Right lobe of liver (tissue), 4 donors: ENCODE measurements at regions not wholly inside any gene's neighbourhood (a gene's known extent, or its start where the extent isn't known, plus 50 kb on each side); places are given as distances from the start of the nearest gene placed in this dataset.

Experiments used
- CTCF ChIP-seq, 4 donors: fragments of 200-600 bp in 3 of 4; fragments of 450-650 bp in 1 of 4; IDR thresholded peaks; one replicate each; pipeline versions ENCODE4 v1.5.1 to v1.8.0; 2016 to 2022; ENCODE audit warnings: antibody characterized with exemption in 4 of 4, mild to moderate bottlenecking in 2 of 4
- POLR2A ChIP-seq: fragments of 450-650 bp; IDR thresholded peaks from one replicate; pipeline ENCODE4 v1.6.1; 2017; ENCODE audit warnings: antibody characterized with exemption, mild to moderate bottlenecking
- donor health status: DM: no; HTN: no; CAD: no.
- donor health status: DM: no; HTN: no; CAD: no.
- donor health status: DM: no; HTN: yes; CAD: no.

GRCh38 chr12:90770861-90771260 lies 184.1 kb downstream of the CCER1 start:
- TF ChIP-seq CTCF (IDR thresholded peaks at IDR 0.05) = no peak
- TF ChIP-seq POLR2A = no peak
